ENCODE measurements at regions not wholly inside any gene's neighbourhood (a gene's known extent, or its start where the extent isn't known, plus 50 kb on each side); places are given as distances from the start of the nearest gene placed in this dataset.
"Not testable (repeated sequence)": the region's sequence is repeated elsewhere in the genome, so short reads cannot be mapped to it uniquely, and the experiment has no call there.

DNA sequence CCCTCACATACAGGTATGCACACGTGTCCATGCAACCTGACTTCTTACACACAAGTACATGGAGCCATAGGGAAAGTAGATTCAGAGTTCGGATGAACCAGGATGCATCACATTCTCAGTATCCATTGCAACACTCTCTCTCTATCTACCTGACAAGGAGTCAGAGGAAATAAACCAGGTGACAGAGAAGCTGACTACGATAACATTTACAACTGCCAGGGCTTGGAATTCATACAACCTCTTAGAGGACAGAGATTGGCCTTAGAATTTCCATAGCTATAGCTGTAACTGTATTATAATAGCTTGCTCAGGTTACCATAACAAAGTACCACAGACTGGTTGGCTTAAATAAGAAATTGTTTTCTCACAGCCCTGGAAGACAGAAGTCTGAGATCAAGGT, 116.9 kb upstream of the PALMD start:
- no peak for DNase-seq (ENCODE audit: low spot score)
- intact Hi-C loops (cut with DNase I), result loop anchor here in 1 of 2 donors (10.0 kb wide), 1 partner anchor 916 kb away; no protein-coding TSS in a partner anchor

DNA sequence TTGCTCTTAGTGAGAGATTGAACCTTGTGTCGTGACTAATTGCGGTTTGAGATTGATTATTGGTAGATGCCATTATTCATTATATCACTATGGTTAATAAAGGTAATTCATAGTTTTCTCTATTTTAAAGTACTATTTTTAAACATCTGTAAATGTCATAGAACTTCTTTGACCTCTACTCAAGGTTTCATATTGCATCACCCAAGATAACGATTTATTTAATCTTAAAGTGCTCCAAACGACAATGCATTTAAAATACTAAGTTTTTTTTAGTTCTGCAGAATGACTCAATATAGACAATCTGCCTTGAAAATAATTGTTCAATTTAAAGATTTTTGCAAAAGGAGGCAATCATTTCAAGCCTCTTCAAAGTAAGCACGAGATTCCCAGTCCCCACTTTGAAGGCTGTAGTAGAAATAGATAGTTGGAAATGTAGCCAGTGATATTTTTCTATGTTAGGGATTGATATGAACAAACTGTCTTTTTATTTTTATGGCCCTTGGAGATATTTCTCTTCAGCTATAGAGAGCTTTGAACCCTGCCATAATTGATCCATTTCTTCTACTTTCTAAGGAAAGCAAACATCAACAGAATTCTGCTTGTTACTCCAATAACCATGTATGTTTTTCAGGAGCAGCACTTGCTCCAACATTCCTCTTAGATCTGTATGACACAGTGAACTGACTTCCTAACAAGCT, 114.2 kb upstream of the PALMD start:
- intact Hi-C loops (cut with DNase I), result loop anchor here in 1 of 2 donors (2.0 kb wide), 1 partner anchor 47 kb away; no protein-coding TSS in a partner anchor
- DNase-seq (ENCODE audit: low spot score), result no peak

DNA sequence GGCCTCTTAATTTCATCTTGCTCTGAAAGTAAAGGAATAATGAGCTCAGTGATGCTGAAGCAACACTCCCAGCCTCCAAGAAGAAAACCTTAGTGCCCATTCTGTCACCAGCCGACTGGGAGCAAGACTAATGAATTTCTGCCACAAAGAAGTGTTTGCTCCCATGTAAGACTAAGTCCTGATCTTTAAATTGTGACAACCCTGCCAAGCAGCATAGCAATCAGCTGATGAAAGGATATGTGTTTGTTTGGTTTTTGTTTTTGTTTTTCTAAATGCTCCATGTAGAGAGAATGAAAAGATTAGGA, 113.7 kb upstream of the PALMD start:
- no peak for DNase-seq (ENCODE audit: low spot score)
- intact Hi-C loops (cut with DNase I), result loop anchor here in 1 of 2 donors (2.0 kb wide), 1 partner anchor 47 kb away; no protein-coding TSS in a partner anchor

DNA sequence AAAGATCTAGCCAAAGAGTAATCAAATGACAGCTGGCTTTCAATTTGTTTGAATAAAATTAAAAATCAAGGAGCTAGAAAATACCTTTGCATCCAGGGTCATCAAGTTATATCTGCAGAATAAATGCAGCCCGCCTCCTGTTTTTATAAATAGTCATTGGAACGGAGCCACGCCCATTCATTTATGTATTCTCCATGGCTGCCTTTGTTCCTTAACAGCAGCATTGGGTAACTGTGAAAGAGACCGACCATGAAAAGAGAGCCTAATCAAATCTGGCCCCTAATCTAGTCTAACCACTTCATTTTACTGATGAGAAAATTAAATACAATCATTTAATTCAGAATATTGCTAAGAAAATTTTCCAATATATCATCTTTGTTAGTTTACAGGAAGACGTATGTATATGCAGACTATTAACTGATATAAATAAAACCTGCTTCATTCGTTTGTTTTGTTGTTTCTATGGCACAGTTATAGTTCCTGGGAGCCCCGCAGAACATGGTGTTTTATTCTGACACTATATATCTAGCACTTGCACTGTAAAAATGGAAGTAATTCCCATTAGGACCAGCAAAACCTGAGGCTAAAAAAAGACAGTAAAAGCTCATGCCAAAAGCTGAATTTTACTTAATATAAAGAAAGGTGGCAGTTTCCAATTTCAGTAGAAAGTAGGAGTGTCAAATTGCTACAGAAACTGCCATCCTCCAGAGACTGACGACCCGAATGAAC, 111.8 kb upstream of the PALMD start:
- intact Hi-C loops (cut with DNase I), result loop anchor here in 1 of 2 donors (2.0 kb wide), 1 partner anchor 49 kb away; no protein-coding TSS in a partner anchor
- DNase-seq (ENCODE audit: low spot score), result no peak

DNA sequence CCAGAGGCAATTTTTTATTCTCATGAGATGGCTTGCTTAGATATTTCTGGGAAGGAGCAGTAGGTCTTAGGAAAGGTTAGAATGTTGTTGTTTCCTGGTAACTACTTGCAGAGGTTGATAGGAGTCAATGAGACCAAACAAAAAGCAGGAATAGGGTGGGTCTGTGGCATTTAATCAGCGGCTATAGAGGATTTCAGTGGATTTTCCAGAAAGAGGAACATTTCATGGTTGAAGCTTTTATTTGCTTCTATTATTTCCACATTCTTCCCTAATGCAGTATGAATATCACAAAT, 111.3 kb upstream of the PALMD start:
- intact Hi-C loops (cut with DNase I), result no loop called here
- no peak for DNase-seq (ENCODE audit: low spot score)

DNA sequence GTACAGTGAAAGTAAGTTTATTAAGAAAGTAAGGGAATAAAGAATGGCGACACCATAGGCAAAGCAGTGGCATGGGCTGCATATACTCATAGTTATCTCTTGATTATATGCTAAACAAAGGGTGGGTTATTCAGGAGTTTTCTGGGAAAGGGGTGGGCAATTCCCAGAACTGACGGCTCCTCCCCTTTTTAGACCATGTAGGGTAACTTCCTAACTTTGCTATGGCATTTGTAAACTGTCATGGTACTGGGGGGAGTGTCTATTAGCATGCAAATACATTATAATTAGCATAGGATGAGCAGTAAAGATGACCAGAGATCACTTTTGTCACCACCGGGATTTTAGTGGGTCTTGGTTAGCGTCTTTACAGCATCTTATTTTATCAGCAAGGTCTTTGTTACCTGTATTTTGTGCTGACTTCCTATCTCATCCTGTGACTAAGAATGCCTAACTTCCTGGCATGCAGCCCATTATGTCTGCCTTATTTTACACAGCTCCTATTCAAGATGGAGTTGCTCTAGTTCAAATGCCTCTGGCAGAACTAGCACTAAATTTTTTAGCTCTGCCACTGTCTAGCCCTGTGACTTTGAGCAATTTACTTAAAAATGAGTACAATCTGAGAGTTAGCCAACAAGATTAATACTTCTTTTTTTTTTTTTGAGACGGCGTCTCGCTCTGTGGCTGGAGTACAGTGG, 110.3 kb upstream of the PALMD start:
- no peak for DNase-seq (ENCODE audit: low spot score)
- intact Hi-C loops (cut with DNase I), result no loop called here

DNA sequence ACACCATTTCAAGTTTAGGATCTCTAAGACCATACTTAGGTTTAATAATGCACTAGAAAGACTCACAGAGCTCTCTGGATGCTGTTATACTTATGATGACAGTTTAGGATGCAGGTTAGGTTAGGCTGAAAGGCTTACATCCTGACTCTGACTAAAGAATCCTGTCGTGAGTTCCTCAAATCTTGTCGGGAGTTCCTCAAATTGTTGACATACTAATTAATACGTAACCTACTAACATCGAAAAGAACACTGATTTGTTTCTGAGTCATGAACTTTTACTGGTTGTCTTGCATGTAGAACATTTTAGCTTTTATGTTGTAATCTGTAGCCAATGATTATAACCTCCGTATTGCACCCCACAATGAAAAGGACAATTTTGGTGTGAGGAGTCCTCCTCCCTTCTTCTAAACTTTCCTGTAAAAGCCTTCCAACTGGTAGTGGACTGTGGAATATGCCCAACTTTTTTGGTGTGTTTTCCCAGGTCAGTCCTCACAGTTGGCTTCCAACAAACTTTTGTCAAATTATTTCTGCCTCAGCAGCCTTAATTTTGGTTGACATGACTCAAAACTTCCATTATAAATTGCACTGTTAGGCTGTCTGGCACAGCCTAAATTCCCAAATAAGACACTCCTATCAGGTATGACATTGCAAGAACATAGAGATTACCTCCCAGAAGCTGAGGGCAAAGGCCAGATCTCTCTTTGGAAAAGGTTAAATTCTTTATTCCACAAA, 107.9 kb upstream of the PALMD start:
- DNase-seq (ENCODE audit: low spot score), result no peak
- intact Hi-C loops (cut with DNase I), result no loop called here

DNA sequence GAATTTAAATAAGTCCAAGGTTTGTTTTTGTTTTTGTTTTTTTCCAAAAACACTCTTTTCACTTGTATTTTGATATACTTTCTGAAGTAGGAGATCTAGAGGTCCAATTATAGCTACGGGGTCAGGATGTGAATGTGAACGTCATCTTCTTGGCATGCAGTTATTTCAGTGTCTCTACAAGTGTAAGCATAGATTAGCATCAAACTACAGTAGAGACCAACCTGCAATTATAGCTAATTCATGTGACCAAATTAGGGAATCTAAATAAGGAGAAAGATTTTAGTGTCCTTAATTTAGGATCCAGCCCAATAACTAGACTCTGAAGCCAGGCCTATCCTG, 107.3 kb upstream of the PALMD start:
- DNase-seq (ENCODE audit: low spot score), result no peak
- intact Hi-C loops (cut with DNase I), result no loop called here

DNA sequence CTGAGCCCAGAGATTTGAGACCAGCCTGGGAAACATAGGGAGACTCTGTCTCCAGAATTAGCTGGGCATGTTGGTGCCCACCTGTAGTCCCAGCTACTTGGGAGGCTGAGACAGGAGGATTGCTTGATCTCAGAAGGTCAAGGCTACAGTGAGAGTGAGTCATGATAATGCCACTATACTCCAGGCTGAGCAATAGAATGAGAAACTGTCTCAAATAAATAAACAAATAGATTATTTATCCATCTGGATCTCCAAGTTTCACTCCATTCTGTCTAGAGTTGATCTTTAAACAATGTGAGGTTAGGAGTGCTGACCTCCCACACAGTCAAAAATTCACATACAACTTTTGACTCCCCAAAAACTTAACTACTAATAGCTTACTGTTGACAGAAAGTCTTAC, 106.8 kb upstream of the PALMD start:
- intact Hi-C loops (cut with DNase I), result no loop called here

DNA sequence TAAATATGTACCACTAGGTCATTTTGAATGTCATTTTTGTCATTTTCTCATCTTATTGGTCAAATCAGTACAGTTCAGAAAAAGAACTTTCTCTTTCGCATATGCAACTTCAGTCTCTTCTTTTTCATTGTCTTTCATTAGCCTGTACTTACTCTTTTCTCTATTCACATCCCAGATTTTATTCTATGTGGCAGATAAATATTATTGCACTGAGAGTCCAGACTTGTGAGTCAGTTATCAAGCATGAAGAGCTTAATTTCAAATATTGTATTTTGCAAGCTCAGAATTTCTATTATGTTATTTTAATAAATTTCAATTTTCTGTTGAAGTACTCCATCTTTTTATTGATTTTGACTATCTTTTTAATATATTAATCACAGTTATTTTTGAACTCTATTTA, 105.2 kb upstream of the PALMD start:
- intact Hi-C loops (cut with DNase I), result no loop called here
- no peak for DNase-seq (ENCODE audit: low spot score)

More for the DNA sequence above, 106.8 kb upstream of the PALMD start:
- DNase-seq (ENCODE audit: low spot score), result no peak

DNA sequence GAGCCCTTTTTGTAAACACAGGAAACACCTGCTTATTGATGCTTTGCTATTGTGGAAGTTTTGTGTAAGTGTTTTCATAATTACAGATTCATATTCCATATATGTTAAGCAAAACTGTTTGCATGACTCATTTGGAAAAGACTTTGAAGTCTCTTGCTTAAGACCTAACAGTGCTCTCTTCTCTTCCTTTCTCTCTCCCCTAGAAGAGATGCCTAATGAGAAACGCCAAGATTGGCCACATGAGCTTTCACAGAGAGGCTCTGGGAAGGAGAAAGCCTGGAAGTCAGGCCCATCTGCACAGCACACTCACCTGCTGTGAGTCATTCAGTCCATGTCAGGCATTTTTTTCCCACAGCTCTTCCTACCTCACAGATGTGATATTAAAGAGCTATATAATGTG, 101.6 kb upstream of the PALMD start:
- intact Hi-C loops (cut with DNase I), result no loop called here
- no peak for DNase-seq (ENCODE audit: low spot score)

DNA sequence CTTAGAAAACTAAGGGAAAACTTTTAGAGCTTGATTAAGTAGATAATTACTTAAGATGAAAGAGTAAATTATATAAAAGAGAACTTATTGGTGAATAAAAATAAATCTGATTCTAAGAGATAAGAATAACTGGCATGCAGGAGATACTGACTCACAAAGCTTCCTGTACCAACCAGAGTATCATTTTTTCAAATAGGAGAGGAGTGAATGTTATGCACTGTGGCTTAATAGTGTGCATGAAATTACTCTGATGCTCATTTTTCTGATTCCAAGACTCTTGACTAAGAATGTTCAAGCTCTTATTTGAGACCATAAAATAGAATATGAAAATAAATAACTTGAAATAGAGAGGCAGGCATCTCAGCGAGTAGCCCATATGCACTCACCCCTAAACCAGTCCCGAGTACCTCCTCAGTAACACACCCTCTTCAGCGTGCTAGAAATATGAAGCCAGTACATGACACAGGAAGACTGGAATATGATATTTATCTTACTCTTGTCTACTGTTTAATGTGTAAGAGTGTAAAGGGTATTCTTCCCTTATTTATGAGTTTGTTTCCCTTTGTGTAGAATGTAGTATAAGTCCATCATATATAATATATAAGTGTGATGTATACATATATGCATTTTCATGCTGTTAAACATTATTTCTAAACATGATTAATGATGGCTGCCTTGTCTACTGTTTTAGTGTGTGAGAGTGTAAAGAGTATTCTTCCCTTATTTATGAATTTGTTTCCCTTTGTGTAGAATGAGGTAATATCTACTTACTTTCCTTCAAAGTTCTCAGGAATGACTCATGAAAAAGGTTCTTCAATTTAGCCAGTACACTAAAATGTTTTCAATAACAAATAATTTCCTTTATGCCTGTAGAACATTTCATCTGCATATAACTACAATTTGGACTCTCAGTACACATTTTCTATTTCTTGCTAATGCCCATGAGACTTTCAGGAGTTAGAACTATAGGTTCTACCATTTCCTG, 99.2 kb upstream of the PALMD start:
- DNase-seq (ENCODE audit: low spot score), result no peak

DNA sequence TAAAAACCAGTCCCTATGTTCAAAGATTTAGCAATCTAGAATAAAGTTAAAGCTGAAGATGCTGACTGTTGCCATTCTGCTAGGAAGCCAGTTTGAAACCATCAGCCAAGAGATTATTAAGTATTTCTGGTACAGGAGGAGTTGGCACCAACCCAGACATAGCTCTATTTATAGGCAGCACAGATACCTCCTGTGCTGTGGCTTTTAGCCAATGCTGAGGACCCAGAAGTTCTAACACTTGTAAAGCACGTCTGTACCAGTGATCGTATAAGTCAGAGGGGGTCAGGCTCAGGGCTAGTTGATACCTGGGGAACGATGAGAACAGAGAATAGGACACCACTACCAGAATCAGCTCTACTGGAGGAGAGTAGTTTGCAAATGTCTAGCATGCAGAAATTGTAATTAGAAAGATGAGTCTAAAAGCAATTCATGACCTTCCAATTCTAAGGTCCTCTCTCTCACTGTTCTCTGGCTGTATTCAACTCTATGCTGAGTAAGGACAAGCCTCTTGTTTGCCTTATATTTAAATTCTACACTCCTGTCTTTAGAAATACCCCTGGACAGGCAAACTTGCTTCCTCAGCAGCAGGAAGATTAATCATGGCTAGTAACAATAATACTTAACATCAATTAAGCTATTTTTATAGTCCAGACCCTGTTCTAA, 96.8 kb upstream of the PALMD start:
- DNase-seq (ENCODE audit: low spot score), result no peak
- intact Hi-C loops (cut with DNase I), result no loop called here

More for the DNA sequence above, 99.2 kb upstream of the PALMD start:
- intact Hi-C loops (cut with DNase I), result no loop called here

DNA sequence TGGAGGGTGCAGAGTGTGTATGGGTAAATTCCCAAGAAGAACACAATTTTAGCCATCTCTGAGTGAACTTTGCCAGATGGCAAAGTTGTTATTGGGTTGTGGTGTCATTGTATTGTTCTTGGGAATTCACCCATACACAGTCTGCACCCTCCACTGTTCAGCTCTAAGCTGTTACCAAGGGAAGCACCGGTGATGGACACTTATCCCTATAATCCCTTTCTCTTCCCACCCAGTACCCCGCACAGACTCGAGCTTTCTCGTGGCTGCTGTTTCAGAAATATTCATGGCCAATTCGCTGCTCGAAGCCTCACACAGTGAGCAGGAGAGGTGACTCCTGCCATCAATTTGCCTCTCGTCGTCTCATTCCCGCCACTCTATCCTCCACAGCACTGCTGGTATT, 95.7 kb upstream of the PALMD start:
- intact Hi-C loops (cut with DNase I), result no loop called here

DNA sequence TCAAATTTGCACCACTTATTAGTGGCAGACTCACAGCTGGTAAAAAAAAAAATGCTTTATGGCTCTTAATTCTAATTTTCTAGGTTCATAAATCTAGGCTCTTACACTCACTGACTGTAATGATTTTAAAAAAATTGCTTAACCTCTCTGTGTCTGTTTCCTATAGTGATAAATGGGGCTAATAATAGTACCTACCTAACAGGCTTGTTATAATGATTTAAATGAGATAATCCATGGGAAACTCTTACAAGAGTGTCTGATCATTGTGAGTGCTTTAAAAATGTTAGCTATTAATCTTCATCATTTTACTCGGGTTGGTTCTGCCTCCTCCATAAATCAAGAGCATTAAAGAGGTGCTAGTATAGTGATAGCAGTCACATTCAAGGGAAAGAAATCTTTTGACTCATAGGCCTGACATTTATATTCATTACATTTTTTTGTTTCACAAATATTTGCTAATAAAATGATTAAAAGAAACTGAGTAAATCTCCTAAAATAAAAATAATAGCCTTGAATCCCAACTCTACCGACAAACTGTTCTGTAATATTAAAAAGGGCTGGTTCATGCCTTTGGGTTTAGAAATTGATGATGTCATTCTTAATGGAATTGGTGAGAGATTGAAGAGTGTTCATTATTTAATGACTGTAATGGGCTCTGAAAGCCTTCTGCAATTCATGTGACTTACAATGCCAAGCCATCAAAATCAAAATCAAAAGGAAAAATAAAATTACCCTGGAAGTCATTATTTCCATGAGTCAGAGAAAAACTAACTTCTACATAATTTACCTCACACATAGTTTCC, 93.9 kb upstream of the PALMD start:
- intact Hi-C loops (cut with DNase I), result no loop called here
- no peak for DNase-seq (ENCODE audit: low spot score)

More for the DNA sequence above, 95.7 kb upstream of the PALMD start:
- no peak for DNase-seq (ENCODE audit: low spot score)

DNA sequence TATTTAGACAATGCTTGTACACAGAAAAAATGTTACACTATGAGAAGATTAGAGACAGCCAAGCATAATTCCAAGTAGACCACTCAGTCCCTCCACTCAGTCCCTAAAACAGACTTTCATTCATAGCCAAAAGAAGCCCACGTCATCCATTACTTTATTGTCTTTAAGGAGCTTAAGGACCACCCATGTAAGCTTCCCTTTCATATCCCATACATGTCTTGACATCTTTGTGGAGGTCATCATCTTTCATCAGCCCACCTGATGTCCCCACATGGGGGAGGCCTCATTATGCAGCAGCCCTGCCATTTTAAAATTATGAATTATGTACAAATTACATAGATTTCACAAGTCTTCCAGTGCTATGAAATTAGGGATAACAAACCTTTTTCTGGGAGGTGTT, 92.6 kb upstream of the PALMD start:
- intact Hi-C loops (cut with DNase I), result no loop called here
- DNase-seq (ENCODE audit: low spot score), result no peak

DNA sequence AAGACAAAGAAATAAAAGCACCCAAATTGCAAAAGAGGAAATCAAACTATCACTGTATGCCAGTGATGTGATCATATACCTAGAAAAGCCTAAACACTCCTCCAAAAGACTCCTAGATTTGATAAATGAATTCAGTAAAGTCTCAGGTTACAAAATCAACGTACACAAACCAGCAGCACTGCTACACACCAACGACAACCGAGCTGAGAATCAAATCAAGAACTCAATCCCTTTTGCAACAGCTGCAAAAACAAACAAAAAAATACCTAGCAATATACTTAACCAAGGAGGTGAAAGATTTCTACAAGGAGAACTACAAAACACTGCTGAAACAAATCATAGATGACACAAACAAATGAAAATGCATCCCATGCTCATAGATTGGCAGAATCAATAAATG, 92.1 kb upstream of the PALMD start:
- intact Hi-C loops (cut with DNase I), result not testable (repeated sequence)

DNA sequence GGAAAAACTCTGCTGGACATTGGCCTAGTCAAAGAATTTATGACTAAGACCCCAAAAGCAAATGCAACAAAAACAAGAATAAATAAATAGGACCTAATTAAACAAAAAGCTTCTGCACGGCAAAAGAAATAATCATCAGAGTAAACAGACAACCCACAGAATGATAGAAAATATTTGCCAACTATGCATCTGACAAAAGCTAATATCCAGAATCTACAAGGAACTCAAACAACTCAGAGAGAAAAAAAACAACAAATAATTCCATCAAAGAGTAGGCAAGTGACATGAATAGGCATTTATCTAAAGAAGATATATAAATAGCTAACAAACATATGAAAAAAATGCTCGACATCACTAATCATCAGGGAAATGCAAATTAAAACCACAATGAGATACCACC, 91.2 kb upstream of the PALMD start:
- intact Hi-C loops (cut with DNase I), result no loop called here
- no peak for DNase-seq (ENCODE audit: low spot score)

More for the DNA sequence above, 92.1 kb upstream of the PALMD start:
- not testable (repeated sequence) for DNase-seq (ENCODE audit: low spot score)
